GM23248 (cell line): ENCODE measurements at regions not wholly inside any gene's neighbourhood (a gene's known extent, or its start where the extent isn't known, plus 50 kb on each side); places are given as distances from the start of the nearest gene placed in this dataset.

Experiments used
- EZH2 ChIP-seq: fragments of 200-600 bp; sonication (generic); IDR thresholded peaks from 2 replicates; pipeline ENCODE4 v1.6.1; 2018; ENCODE audit warnings: antibody characterized with exemption, mild to moderate bottlenecking; ENCODE audit not compliant: insufficient read depth, poor library complexity, severe bottlenecking
- EZH2phosphoT487 ChIP-seq: fragments of 200-600 bp; sonication (generic); IDR thresholded peaks from 2 replicates; pipeline ENCODE4 v1.6.1; 2018; ENCODE audit warnings: antibody characterized with exemption, moderate library complexity, mild to moderate bottlenecking, low read depth; ENCODE audit not compliant: insufficient read depth

DNA sequence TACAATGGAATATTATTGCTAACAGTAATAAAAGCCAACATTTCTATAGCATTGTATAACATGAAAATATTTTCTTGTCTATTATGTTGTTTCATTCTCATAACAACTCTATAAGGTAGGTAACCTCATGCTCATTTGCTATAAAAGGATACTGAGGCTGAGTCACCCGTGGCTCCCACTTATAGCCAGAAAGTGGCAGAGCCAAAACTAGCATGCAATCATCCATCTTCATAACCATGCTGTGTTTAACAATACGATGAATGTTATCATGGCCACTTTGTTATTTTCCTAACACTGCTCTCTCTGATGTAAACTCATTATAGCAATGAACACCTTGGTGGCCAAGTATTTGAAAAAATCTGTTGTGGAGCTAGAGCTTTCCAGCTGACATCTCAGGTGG, 80.8 kb upstream of the JUN start:
- TF ChIP-seq EZH2, result no peak
- no peak for TF ChIP-seq EZH2phosphoT487
